K562 (cell line): ENCODE measurements at regions not wholly inside any gene's neighbourhood (a gene's known extent, or its start where the extent isn't known, plus 50 kb on each side); places are given as distances from the start of the nearest gene placed in this dataset.

Experiments used
- NCOA6 ChIP-seq: fragments of 450-650 bp; IDR thresholded peaks from 2 replicates; pipeline ENCODE4 v1.6.1; 2017; ENCODE audit warnings: mild to moderate bottlenecking
- POU5F1 ChIP-seq: fragments of 150-350 bp; IDR thresholded peaks from 2 replicates; pipeline ENCODE4 v1.6.1; 2014; ENCODE audit warnings: borderline replicate concordance, low read length, low read depth, mild to moderate bottlenecking; ENCODE audit not compliant: partially characterized antibody

- TF ChIP-seq POU5F1 (no peak), NCOA6 (no peak)
Observed at GRCh38 chr7:68399991-68400590, 1198.2 kb upstream of the AUTS2 start.
